GM06990 (cell line): ENCODE measurements at regions not wholly inside any gene's neighbourhood (a gene's known extent, or its start where the extent isn't known, plus 50 kb on each side); places are given as distances from the start of the nearest gene placed in this dataset.

ENCODE experiments used
- DNase-seq: peaks from one replicate; pipeline ENCODE4 v3.0.0-alpha.2; 2011; ENCODE audit not compliant: insufficient read length; ENCODE audit errors: extremely low read depth
- H3K27me3 ChIP-seq: replicated peaks from 2 replicates; pipeline ENCODE4 v1.6.0; 2011; ENCODE audit warnings: low read length; ENCODE audit not compliant: control insufficient read depth, insufficient read depth
- H3K36me3 ChIP-seq: 2 replicates; pipeline ENCODE4 v1.5.1; 2011; ENCODE audit warnings: low read length; ENCODE audit not compliant: control insufficient read depth, insufficient read depth
- H3K4me3 ChIP-seq: replicated peaks from 2 replicates; pipeline ENCODE4 v1.5.1; 2011; ENCODE audit warnings: low read depth, mild to moderate bottlenecking, control low read depth, low read length
- TF ChIP-seq, protein P1 (sequence below): IDR thresholded peaks from 2 replicates; pipeline ENCODE4 v1.5.1; 2011; ENCODE audit warnings: low read length, control low read depth, mild to moderate bottlenecking, inconsistent platforms; ENCODE audit not compliant: insufficient read depth, poor library complexity, severe bottlenecking

DNA sequence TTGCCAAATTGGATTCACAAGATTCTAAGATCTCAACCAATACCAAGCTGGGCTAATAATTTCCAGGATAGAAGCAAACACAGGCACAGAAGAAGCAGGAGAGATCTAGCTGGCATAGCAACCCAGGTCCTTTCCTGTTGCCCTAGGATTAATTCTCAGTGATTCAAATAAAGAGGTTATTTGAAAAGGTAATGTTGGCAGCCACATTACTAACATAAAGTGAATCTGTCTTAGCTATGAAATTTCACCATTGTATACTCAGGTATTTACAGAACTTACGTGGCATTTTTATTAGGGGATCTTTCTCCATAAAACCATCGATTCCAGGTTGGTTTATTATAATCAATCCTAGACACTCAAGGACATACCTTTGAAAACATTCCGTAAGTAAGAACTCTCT, 379.3 kb upstream of the POM121L12 start:
- TF ChIP-seq, protein P1, sequence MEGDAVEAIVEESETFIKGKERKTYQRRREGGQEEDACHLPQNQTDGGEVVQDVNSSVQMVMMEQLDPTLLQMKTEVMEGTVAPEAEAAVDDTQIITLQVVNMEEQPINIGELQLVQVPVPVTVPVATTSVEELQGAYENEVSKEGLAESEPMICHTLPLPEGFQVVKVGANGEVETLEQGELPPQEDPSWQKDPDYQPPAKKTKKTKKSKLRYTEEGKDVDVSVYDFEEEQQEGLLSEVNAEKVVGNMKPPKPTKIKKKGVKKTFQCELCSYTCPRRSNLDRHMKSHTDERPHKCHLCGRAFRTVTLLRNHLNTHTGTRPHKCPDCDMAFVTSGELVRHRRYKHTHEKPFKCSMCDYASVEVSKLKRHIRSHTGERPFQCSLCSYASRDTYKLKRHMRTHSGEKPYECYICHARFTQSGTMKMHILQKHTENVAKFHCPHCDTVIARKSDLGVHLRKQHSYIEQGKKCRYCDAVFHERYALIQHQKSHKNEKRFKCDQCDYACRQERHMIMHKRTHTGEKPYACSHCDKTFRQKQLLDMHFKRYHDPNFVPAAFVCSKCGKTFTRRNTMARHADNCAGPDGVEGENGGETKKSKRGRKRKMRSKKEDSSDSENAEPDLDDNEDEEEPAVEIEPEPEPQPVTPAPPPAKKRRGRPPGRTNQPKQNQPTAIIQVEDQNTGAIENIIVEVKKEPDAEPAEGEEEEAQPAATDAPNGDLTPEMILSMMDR = no peak
- no peak for DNase-seq
- Histone ChIP-seq H3K27me3 (no peaks in the 10 kb centered on the region), H3K36me3 (no peaks in the 10 kb centered on the region), H3K4me3 (no peak overlapping the region)

GRCh38 chr7:52652621-52653020, 382.8 kb upstream of the POM121L12 start:
- Histone ChIP-seq H3K36me3 (no peaks in the 10 kb centered on the region), H3K4me3 (no peak overlapping the region), H3K27me3 (no peaks in the 10 kb centered on the region)
- no peak for DNase-seq
- TF ChIP-seq, protein P1 = no peak

GRCh38 chr7:52648872-52649271, 386.6 kb upstream of the POM121L12 start:
- no peak for DNase-seq
- Histone ChIP-seq H3K4me3 (no peak overlapping the region), H3K36me3 (no peaks in the 10 kb centered on the region), H3K27me3 (no peaks in the 10 kb centered on the region)
- TF ChIP-seq, protein P1 = no peak

DNA sequence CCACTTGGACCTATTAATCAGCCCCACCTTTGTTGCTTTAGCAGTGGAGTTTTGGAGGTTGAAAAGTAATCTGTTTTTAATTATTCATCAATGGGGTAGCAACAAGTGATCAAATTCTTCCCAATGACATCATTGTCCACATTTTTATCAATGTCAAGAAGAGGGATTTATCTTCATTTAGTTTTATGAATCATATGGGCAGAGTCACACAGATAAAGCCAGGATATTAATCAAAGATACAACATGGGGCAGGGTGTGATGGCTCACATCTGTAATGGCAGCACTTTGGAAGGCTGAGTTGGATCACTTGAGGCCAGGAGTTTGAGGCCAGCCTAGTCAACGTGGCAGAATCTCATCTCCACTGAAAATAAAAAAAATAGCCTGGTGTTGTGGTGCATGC, 388.4 kb upstream of the POM121L12 start:
- H3K36me3 ChIP-seq = no peaks in the 10 kb centered on the region
- H3K4me3 ChIP-seq = no peak overlapping the region
- no peaks in the 10 kb centered on the region for H3K27me3 ChIP-seq
- no peak for DNase-seq
- TF ChIP-seq, protein P1 = no peak

- TF ChIP-seq, protein P1 = no peak
- Histone ChIP-seq H3K36me3 (no peaks in the 10 kb centered on the region), H3K4me3 (no peak overlapping the region), H3K27me3 (no peaks in the 10 kb centered on the region)
- no peak for DNase-seq
Measured at GRCh38 chr7:52639981-52640380, 395.5 kb upstream of the POM121L12 start.

DNA sequence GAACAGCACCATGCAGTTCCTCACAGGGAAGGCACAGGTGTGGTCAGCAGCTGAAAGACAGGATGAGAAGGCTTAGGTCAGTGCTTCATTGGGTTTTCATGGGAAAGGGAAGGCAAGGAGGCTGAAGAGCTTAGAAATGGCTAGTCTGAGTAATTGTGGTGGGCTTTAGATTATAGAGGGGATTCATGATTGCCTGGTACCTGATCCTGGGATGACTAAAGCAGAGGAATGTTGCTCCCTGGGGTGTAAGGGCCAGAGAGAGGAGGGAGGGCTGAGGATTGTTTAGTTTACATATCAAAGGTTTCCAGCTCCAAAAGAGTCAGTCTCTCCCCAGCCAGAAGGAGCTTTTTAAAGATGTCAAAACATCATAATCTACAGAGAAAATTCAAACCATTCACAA, 396.3 kb upstream of the POM121L12 start:
- DNase-seq = no peak
- Histone ChIP-seq H3K27me3 (no peaks in the 10 kb centered on the region), H3K36me3 (no peaks in the 10 kb centered on the region), H3K4me3 (no peak overlapping the region)
- TF ChIP-seq, protein P1 = no peak
